ENCODE measurements at regions not wholly inside any gene's neighbourhood (a gene's known extent, or its start where the extent isn't known, plus 50 kb on each side); places are given as distances from the start of the nearest gene placed in this dataset.
A peak's percentile ranks its signal among the peaks of the same experiment; 100 is the strongest.

DNA sequence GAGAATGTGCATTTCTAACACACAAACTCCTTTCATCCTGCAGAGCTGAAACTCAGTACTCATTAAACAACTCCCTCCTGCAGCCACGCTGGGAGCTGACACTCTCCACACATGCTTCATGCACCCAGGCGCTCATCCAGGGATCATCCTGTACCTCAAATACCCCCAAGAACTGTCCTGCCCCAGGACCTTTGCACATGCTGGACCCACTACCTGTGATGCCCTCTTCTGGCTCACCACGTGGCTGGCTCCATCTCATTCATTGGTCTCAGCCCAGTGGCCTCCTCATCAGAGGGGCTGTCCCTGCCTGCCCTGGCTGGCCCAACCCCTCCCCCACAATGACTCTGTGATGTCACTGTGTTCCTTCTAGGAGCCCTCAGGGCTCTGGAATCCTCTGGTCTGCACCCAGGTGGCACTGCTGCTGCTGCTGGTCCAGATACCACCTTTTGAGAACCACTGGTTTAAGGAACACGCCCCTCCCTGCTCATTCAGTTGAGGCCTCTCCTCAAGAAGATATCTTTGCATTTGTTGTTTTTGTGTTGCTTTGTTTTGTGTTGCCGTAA lies 160.9 kb upstream of the FOXF1 start:
- peaks cover 0 to 11% of the 10 kb centered on the region in 2 donors for H3K27me3 ChIP-seq (ENCODE audit: control insufficient read depth in 2 of 2, insufficient read depth in 2 of 2, low read length in 2 of 2)
- TF ChIP-seq, protein P1, sequence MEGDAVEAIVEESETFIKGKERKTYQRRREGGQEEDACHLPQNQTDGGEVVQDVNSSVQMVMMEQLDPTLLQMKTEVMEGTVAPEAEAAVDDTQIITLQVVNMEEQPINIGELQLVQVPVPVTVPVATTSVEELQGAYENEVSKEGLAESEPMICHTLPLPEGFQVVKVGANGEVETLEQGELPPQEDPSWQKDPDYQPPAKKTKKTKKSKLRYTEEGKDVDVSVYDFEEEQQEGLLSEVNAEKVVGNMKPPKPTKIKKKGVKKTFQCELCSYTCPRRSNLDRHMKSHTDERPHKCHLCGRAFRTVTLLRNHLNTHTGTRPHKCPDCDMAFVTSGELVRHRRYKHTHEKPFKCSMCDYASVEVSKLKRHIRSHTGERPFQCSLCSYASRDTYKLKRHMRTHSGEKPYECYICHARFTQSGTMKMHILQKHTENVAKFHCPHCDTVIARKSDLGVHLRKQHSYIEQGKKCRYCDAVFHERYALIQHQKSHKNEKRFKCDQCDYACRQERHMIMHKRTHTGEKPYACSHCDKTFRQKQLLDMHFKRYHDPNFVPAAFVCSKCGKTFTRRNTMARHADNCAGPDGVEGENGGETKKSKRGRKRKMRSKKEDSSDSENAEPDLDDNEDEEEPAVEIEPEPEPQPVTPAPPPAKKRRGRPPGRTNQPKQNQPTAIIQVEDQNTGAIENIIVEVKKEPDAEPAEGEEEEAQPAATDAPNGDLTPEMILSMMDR (IDR thresholded peaks at IDR 0.05) = no peak
- no peaks in the 10 kb centered on the region for H3K4me1 Mint-ChIP-seq

DNA sequence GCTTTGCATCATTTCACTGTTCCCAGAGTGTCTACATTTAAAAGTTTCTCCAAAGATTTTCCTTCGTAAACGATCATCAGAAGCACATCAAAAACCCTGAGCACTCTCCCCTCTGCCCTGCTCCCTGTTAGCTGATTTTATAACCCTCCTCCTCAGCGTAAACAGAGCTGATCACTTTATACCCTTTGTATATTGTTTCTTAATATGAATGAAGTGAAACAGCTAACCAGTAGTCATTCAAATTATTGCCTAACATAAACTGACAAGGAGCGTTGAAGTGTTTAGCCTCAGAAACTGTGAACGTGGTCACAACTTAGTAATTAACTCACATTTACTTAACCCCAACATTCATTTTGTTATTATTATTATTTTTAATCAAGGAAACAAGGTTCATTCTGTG lies 160.0 kb upstream of the FOXF1 start:
- H3K4me3 ChIP-seq (replicated peaks in 1 of 3; ENCODE audit: low read depth in 2 of 3, low read length in 3 of 3) = no peak overlapping the region
- intact Hi-C loops (cut with micrococcal nuclease) = no loop called here
- no peaks in the 10 kb centered on the region for H4K20me1 ChIP-seq (ENCODE audit: insufficient read depth, low read length)
- no peaks in the 10 kb centered on the region for H3K9me3 ChIP-seq (replicated peaks in 1 of 2; ENCODE audit: control insufficient read depth in 1 of 2, insufficient read depth in 1 of 2, low read length in 2 of 2)
- H3K4me2 ChIP-seq (replicated peaks; ENCODE audit: extremely low read depth, low read length, poor library complexity, severe bottlenecking) = no peak overlapping the region
- peaks cover 0 to 6% of the 10 kb centered on the region in 2 donors for H3K27me3 ChIP-seq (ENCODE audit: control insufficient read depth in 2 of 2, insufficient read depth in 2 of 2, low read length in 2 of 2)
- TF ChIP-seq, protein P1 (IDR thresholded peaks at IDR 0.05) = no peak
- H3K36me3 ChIP-seq (replicated peaks in 1 of 2; ENCODE audit: control insufficient read depth in 1 of 2, insufficient read depth in 2 of 2, low read length in 2 of 2) = no peaks in the 10 kb centered on the region
- Mint-ChIP-seq H3K4me3 (peak overlapping the region in 1 of 2 donors; percentile 8), H3K4me1 (no peaks in the 10 kb centered on the region), H3K27ac (no peak overlapping the region), H3K27me3 (ENCODE audit: low read depth in 3 of 3) (peaks cover 33 to 46% (median 40%) of the 10 kb centered on the region in 3 donors), H3K9me3 (peaks cover 0 to 5% (median 1%) of the 10 kb centered on the region in 7 donors), H3K36me3 (no peaks in the 10 kb centered on the region)
- 50% methylated on average over 2 of the region's 5 CpGs for WGBS (ENCODE audit: insufficient coverage)
- no peak overlapping the region for H3K9ac ChIP-seq (ENCODE audit: insufficient read depth, low read length, poor library complexity, severe bottlenecking)
- no peaks in the 10 kb centered on the region for H3K79me2 ChIP-seq (ENCODE audit: insufficient read depth, low read length)
- H2AFZ ChIP-seq (ENCODE audit: insufficient read depth, low read depth, low read length, poor library complexity, severe bottlenecking) = no peak overlapping the region
- DNase-seq = no peak
- no peak overlapping the region for H3K27ac ChIP-seq (ENCODE audit: low read depth in 1 of 2, low read length in 2 of 2)
- no peaks in the 10 kb centered on the region for H3K4me1 ChIP-seq (ENCODE audit: control insufficient read depth in 1 of 2, insufficient read depth in 2 of 2, low read length in 2 of 2)

More for the DNA sequence above, 160.9 kb upstream of the FOXF1 start:
- peaks cover 37 to 54% (median 43%) of the 10 kb centered on the region in 3 donors for H3K27me3 Mint-ChIP-seq (ENCODE audit: low read depth in 3 of 3)
- H3K9ac ChIP-seq (ENCODE audit: insufficient read depth, low read length, poor library complexity, severe bottlenecking) = no peak overlapping the region
- no peak for DNase-seq
- peaks cover 0 to 4% (median 0%) of the 10 kb centered on the region in 7 donors for H3K9me3 Mint-ChIP-seq
- H3K4me2 ChIP-seq (replicated peaks; ENCODE audit: extremely low read depth, low read length, poor library complexity, severe bottlenecking) = no peak overlapping the region
- peak overlapping the region in 1 of 2 donors; percentile 12 for H3K4me3 Mint-ChIP-seq
- H3K4me3 ChIP-seq (replicated peaks in 1 of 3; ENCODE audit: low read depth in 2 of 3, low read length in 3 of 3) = no peak overlapping the region
- intact Hi-C loops (cut with micrococcal nuclease) = no loop called here
- H3K4me1 ChIP-seq (ENCODE audit: control insufficient read depth in 1 of 2, insufficient read depth in 2 of 2, low read length in 2 of 2) = no peaks in the 10 kb centered on the region
- 81% methylated on average over 4 of the region's 5 CpGs for WGBS (ENCODE audit: insufficient coverage)
- H4K20me1 ChIP-seq (ENCODE audit: insufficient read depth, low read length) = no peaks in the 10 kb centered on the region
- no peaks in the 10 kb centered on the region for H3K36me3 Mint-ChIP-seq
- H2AFZ ChIP-seq (ENCODE audit: insufficient read depth, low read depth, low read length, poor library complexity, severe bottlenecking) = no peak overlapping the region
- H3K79me2 ChIP-seq (ENCODE audit: insufficient read depth, low read length) = no peaks in the 10 kb centered on the region
- H3K27ac ChIP-seq (ENCODE audit: low read depth in 1 of 2, low read length in 2 of 2) = no peak overlapping the region
- no peaks in the 10 kb centered on the region for H3K9me3 ChIP-seq (replicated peaks in 1 of 2; ENCODE audit: control insufficient read depth in 1 of 2, insufficient read depth in 1 of 2, low read length in 2 of 2)
- no peak overlapping the region for H3K27ac Mint-ChIP-seq
- no peaks in the 10 kb centered on the region for H3K36me3 ChIP-seq (replicated peaks in 1 of 2; ENCODE audit: control insufficient read depth in 1 of 2, insufficient read depth in 2 of 2, low read length in 2 of 2)
